NT2/D1 (cell line): ENCODE measurements at regions not wholly inside any gene's neighbourhood (a gene's known extent, or its start where the extent isn't known, plus 50 kb on each side); places are given as distances from the start of the nearest gene placed in this dataset.
"Not testable (repeated sequence)": the region's sequence is repeated elsewhere in the genome, so short reads cannot be mapped to it uniquely, and the experiment has no call there.

Experiments used
- YY1 ChIP-seq: IDR thresholded peaks from 2 replicates; pipeline ENCODE4 v1.6.1; 2011; ENCODE audit not compliant: insufficient read length, insufficient read depth
- ZNF274 ChIP-seq: IDR thresholded peaks from 2 replicates; pipeline ENCODE4 v1.6.1; 2011; ENCODE audit warnings: mild to moderate bottlenecking, low read depth, low read length

- not testable (repeated sequence) for TF ChIP-seq ZNF274, YY1
Observed at GRCh38 chr22:11597666-11598358, 3930.2 kb upstream of the OR11H1 start.
